Panc1 (cell line): ENCODE measurements at regions not wholly inside any gene's neighbourhood (a gene's known extent, or its start where the extent isn't known, plus 50 kb on each side); places are given as distances from the start of the nearest gene placed in this dataset.

Experiments used
- ATAC-seq: fragments of 200-7000 bp; cut with Tn5 transposase; 2 replicates; pipeline ENCODE4 v1.9.1; 2020; ENCODE audit warnings: mild to moderate bottlenecking, moderate library complexity
- BruUV-seq: library from RNA; stranded (reverse); fragments of 400-500 nt; replicated peaks from 2 replicates; lab custom pipeline; 2021; lab: Mats Ljungman, UMichigan
- CTCF ChIA-PET: fragments of 300-600 bp; sonication (Branson Sonifier 250); formaldehyde crosslinking; loops from one replicate; lab custom pipeline; 2022; ENCODE audit warnings: antibody characterized with exemption; lab: Charles Lee
- POLR2A ChIA-PET: fragments of 300-600 bp; sonication (Branson Sonifier 250); formaldehyde crosslinking; loops from one replicate; lab custom pipeline; 2022; ENCODE audit warnings: antibody characterized with exemption; lab: Charles Lee
- DNase-seq: peaks from one replicate; pipeline ENCODE4 v3.0.0-alpha.2; 2010; ENCODE audit warnings: low read depth, low spot score
- H3K27ac ChIP-seq: 2 replicates; pipeline ENCODE4 v1.5.1; 2011; ENCODE audit warnings: mild to moderate bottlenecking, low read length, inconsistent platforms
- H3K27me3 ChIP-seq: fragments of 200-500 bp; sonication (Bioruptor generic); 2 replicates; pipeline ENCODE4 v1.6.0; 2014; ENCODE audit warnings: low read length, inconsistent platforms; ENCODE audit not compliant: control insufficient read depth, insufficient read depth
- H3K36me3 ChIP-seq: fragments of 200-500 bp; sonication (Bioruptor generic); 2 replicates; pipeline ENCODE4 v1.5.1; 2014; ENCODE audit warnings: inconsistent platforms, mild to moderate bottlenecking, low read length, moderate library complexity; ENCODE audit not compliant: control insufficient read depth, insufficient read depth
- H3K4me1 ChIP-seq: 2 replicates; pipeline ENCODE4 v1.5.1; 2011; ENCODE audit warnings: inconsistent platforms, mild to moderate bottlenecking, low read length, moderate library complexity; ENCODE audit not compliant: control insufficient read depth, insufficient read depth
- H3K4me3 ChIP-seq, 2 experiments: 2 replicates each; pipeline ENCODE4 v1.5.1; 2011 to 2012; ENCODE audit warnings: low read depth in 2 of 2, low read length in 2 of 2, mild to moderate bottlenecking in 2 of 2, inconsistent platforms in 1 of 2, moderate library complexity in 1 of 2
- H3K9me3 ChIP-seq: fragments of 200-500 bp; sonication (Bioruptor generic); 2 replicates; pipeline ENCODE4 v1.5.1; 2014; ENCODE audit warnings: low read depth, mild to moderate bottlenecking, inconsistent platforms, low read length, moderate library complexity; ENCODE audit not compliant: control insufficient read depth, insufficient read depth
- CTCF ChIP-seq: fragments of 450-650 bp; IDR thresholded peaks from 2 replicates; pipeline ENCODE4 v1.5.1; 2017; ENCODE audit warnings: mild to moderate bottlenecking
- POLR2AphosphoS5 ChIP-seq: IDR thresholded peaks from 2 replicates; pipeline ENCODE4 v1.6.1; 2012; ENCODE audit warnings: mild to moderate bottlenecking, low read depth, low read length, moderate library complexity
- REST ChIP-seq, 2 experiments: IDR thresholded peaks; 2 replicates each; pipeline ENCODE4 v1.6.1; 2011 to 2012; ENCODE audit warnings: low read depth in 2 of 2, control low read depth in 1 of 2, low read length in 1 of 2, mild to moderate bottlenecking in 1 of 2, moderate library complexity in 1 of 2; ENCODE audit not compliant: insufficient read depth in 1 of 2
- SIN3A ChIP-seq: IDR thresholded peaks from 2 replicates; pipeline ENCODE4 v1.6.1; 2012; ENCODE audit warnings: low read depth, mild to moderate bottlenecking, low read length, moderate library complexity, borderline replicate concordance; ENCODE audit not compliant: insufficient read depth
- TCF7L2 ChIP-seq: IDR thresholded peaks from 2 replicates; pipeline ENCODE4 v1.6.1; 2011; ENCODE audit warnings: mild to moderate bottlenecking, low read depth, low read length, inconsistent platforms
- in situ Hi-C: cut with HindIII; loops from 2 replicates; pipeline ENCODE4 v1.10.0; 2016; ENCODE audit warnings: low sequenced_read_pairs, low pct_unique_long_range_greater_than_20kb
- intact Hi-C: fragments of 100-400 bp; cut with micrococcal nuclease; formaldehyde crosslinking; loops from one replicate; pipeline ENCODE4 v1.10.0; 2022; ENCODE audit not compliant: unreplicated experiment

GRCh38 chr18:31258789-31259188 is 59.2 kb upstream of the DSG1 start:
- ATAC-seq (no peak), DNase-seq (no peak)
- Histone ChIP-seq H3K27ac (no peak overlapping the region), H3K4me3 (no peak overlapping the region), H3K36me3 (no peaks in the 10 kb centered on the region), H3K4me1 (no peaks in the 10 kb centered on the region), H3K9me3 (no peaks in the 10 kb centered on the region), H3K27me3 (no peaks in the 10 kb centered on the region)
- TF ChIP-seq POLR2AphosphoS5 = no peak
- TF ChIP-seq TCF7L2 = no peak
- no peak for TF ChIP-seq CTCF
- TF ChIP-seq REST (IDR thresholded peaks at IDR 0.05; ENCODE audit: insufficient read depth in 1 of 2, low read depth in 2 of 2, low read length in 1 of 2) = no peak
- no peak for TF ChIP-seq SIN3A
- CTCF ChIA-PET = interaction anchor here (0.6 kb wide), 1 partner anchor 408 kb away, joined by 3 read pairs; no protein-coding TSS in a partner anchor
- POLR2A ChIA-PET = no interaction called here
- intact Hi-C loops (no loop called here), in situ Hi-C loops (no loop called here)
- no TSS peak for BruUV-seq

GRCh38 chr18:31261792-31262582 is 56.0 kb upstream of the DSG1 start:
- DNase-seq = no peak
- Histone ChIP-seq H3K4me3 (no peak overlapping the region), H3K9me3 (no peaks in the 10 kb centered on the region), H3K36me3 (no peaks in the 10 kb centered on the region), H3K27me3 (no peaks in the 10 kb centered on the region), H3K27ac (no peak overlapping the region), H3K4me1 (no peaks in the 10 kb centered on the region)
- no TSS peak for BruUV-seq
- intact Hi-C loops = no loop called here
- in situ Hi-C loops = no loop called here
- POLR2A ChIA-PET = no interaction called here
- CTCF ChIA-PET = no interaction called here
- TF ChIP-seq CTCF = no peak
- TF ChIP-seq REST (IDR thresholded peaks at IDR 0.05; ENCODE audit: insufficient read depth in 1 of 2, low read depth in 2 of 2, low read length in 1 of 2) = no peak
- TF ChIP-seq POLR2AphosphoS5 = no peak
- TF ChIP-seq SIN3A = no peak
- TF ChIP-seq TCF7L2 = no peak
- ATAC-seq = no peak
